PC-3 (cell line): ENCODE measurements at regions not wholly inside any gene's neighbourhood (a gene's known extent, or its start where the extent isn't known, plus 50 kb on each side); places are given as distances from the start of the nearest gene placed in this dataset.

ENCODE experiments used
- CTCF ChIP-seq: fragments of 300-600 bp; sonication (generic); conservative IDR thresholded peaks from 2 replicates; pipeline ENCODE4 v1.5.1; 2017; ENCODE audit warnings: antibody characterized with exemption, low read depth, mild to moderate bottlenecking, low read length
- EZH2 ChIP-seq: fragments of 300-600 bp; sonication (generic); IDR thresholded peaks from one replicate; pipeline ENCODE4 v1.6.1; 2017; ENCODE audit warnings: antibody characterized with exemption, mild to moderate bottlenecking, low read length; ENCODE audit not compliant: unreplicated experiment

- no peak for TF ChIP-seq CTCF
- TF ChIP-seq EZH2 = no peak
Measured at GRCh38 chr2:41902897-41903296, 144.9 kb upstream of the PKDCC start.
